ENCODE measurements at regions not wholly inside any gene's neighbourhood (a gene's known extent, or its start where the extent isn't known, plus 50 kb on each side); places are given as distances from the start of the nearest gene placed in this dataset.

DNA sequence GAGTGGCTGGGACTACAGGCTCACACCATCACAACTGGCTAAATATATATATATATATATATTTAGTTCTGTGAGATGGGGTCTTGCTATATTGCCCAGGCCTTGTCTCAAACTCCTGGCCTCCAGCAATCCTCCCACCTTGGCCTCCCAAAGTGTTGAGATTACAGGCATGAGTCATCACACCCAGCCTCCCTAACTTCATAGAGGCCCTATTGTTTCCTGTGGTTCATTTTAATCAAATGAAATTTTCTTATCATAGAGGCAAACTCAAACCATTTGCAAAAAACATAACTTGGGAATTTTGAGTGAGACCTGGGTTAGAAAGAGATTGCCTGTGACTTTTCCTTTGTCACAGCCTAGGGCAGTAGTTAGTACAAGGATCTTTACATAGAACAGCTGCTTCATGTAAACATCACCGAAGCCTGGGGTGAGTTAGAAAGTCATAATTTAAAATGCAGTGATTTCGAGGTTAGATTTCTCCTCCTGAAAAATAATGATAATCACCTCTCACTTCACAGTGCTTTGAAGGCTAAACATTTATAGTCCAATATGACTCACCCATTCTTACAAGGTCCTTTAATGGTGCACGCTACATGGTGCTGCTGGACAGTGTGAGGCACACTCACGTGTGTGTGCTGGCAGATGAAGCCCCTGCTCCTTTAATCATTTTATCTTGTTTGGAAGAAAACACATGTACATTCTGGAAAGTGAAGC is 188.9 kb downstream of the RHOU start:
- H3K27me3 Mint-ChIP-seq (ENCODE audit: insufficient read depth, low read depth, poor library complexity), result peaks cover 8% of the 10 kb centered on the region
- no peak overlapping the region for H3K27ac ChIP-seq (ENCODE audit: low read depth)
- no peak overlapping the region for H2AFZ ChIP-seq
- H3K27ac Mint-ChIP-seq, result no peak overlapping the region
- no peaks in the 10 kb centered on the region for H3F3A ChIP-seq (replicated peaks; ENCODE audit: low read depth)
- peaks cover 14% of the 10 kb centered on the region; the same call in 2 of the 3 replicates for H3K9me3 Mint-ChIP-seq
- no peak for ATAC-seq
- H4K20me1 ChIP-seq (replicated peaks; ENCODE audit: insufficient read depth), result no peaks in the 10 kb centered on the region
- no peak overlapping the region for H3K4me3 Mint-ChIP-seq
- no peaks in the 10 kb centered on the region for H3K27me3 ChIP-seq (ENCODE audit: insufficient read depth)
- no peak overlapping the region for H3K4me3 ChIP-seq
- H3K4me1 ChIP-seq (ENCODE audit: insufficient read depth), result no peaks in the 10 kb centered on the region
- DNase-seq (ENCODE audit: low spot score), result no peak
- no peaks in the 10 kb centered on the region for H3K79me2 ChIP-seq (replicated peaks; ENCODE audit: insufficient read depth)
- H3K36me3 Mint-ChIP-seq (ENCODE audit: low read depth), result peaks cover 4% of the 10 kb centered on the region; the same call in 2 of the 3 replicates
- no peaks in the 10 kb centered on the region for H3K36me3 ChIP-seq (ENCODE audit: insufficient read depth)
- H3K4me1 Mint-ChIP-seq, result peaks cover 13% of the 10 kb centered on the region
- TF ChIP-seq ZNF114 (CRISPR knock-in tag; IDR thresholded peaks at IDR 0.05), result no peak
- TF ChIP-seq NANOG (IDR thresholded peaks at IDR 0.05; ENCODE audit: borderline replicate concordance), result no peak
- no peak for TF ChIP-seq STAT1 (IDR thresholded peaks at IDR 0.05; ENCODE audit: unreplicated experiment)
- TF ChIP-seq, protein P1, sequence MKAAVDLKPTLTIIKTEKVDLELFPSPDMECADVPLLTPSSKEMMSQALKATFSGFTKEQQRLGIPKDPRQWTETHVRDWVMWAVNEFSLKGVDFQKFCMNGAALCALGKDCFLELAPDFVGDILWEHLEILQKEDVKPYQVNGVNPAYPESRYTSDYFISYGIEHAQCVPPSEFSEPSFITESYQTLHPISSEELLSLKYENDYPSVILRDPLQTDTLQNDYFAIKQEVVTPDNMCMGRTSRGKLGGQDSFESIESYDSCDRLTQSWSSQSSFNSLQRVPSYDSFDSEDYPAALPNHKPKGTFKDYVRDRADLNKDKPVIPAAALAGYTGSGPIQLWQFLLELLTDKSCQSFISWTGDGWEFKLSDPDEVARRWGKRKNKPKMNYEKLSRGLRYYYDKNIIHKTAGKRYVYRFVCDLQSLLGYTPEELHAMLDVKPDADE (IDR thresholded peaks at IDR 0.05), result no peak
- no peak for TF ChIP-seq ZNF331 (CRISPR knock-in tag; IDR thresholded peaks at IDR 0.05; ENCODE audit: low read depth)
- TF ChIP-seq, protein P2, sequence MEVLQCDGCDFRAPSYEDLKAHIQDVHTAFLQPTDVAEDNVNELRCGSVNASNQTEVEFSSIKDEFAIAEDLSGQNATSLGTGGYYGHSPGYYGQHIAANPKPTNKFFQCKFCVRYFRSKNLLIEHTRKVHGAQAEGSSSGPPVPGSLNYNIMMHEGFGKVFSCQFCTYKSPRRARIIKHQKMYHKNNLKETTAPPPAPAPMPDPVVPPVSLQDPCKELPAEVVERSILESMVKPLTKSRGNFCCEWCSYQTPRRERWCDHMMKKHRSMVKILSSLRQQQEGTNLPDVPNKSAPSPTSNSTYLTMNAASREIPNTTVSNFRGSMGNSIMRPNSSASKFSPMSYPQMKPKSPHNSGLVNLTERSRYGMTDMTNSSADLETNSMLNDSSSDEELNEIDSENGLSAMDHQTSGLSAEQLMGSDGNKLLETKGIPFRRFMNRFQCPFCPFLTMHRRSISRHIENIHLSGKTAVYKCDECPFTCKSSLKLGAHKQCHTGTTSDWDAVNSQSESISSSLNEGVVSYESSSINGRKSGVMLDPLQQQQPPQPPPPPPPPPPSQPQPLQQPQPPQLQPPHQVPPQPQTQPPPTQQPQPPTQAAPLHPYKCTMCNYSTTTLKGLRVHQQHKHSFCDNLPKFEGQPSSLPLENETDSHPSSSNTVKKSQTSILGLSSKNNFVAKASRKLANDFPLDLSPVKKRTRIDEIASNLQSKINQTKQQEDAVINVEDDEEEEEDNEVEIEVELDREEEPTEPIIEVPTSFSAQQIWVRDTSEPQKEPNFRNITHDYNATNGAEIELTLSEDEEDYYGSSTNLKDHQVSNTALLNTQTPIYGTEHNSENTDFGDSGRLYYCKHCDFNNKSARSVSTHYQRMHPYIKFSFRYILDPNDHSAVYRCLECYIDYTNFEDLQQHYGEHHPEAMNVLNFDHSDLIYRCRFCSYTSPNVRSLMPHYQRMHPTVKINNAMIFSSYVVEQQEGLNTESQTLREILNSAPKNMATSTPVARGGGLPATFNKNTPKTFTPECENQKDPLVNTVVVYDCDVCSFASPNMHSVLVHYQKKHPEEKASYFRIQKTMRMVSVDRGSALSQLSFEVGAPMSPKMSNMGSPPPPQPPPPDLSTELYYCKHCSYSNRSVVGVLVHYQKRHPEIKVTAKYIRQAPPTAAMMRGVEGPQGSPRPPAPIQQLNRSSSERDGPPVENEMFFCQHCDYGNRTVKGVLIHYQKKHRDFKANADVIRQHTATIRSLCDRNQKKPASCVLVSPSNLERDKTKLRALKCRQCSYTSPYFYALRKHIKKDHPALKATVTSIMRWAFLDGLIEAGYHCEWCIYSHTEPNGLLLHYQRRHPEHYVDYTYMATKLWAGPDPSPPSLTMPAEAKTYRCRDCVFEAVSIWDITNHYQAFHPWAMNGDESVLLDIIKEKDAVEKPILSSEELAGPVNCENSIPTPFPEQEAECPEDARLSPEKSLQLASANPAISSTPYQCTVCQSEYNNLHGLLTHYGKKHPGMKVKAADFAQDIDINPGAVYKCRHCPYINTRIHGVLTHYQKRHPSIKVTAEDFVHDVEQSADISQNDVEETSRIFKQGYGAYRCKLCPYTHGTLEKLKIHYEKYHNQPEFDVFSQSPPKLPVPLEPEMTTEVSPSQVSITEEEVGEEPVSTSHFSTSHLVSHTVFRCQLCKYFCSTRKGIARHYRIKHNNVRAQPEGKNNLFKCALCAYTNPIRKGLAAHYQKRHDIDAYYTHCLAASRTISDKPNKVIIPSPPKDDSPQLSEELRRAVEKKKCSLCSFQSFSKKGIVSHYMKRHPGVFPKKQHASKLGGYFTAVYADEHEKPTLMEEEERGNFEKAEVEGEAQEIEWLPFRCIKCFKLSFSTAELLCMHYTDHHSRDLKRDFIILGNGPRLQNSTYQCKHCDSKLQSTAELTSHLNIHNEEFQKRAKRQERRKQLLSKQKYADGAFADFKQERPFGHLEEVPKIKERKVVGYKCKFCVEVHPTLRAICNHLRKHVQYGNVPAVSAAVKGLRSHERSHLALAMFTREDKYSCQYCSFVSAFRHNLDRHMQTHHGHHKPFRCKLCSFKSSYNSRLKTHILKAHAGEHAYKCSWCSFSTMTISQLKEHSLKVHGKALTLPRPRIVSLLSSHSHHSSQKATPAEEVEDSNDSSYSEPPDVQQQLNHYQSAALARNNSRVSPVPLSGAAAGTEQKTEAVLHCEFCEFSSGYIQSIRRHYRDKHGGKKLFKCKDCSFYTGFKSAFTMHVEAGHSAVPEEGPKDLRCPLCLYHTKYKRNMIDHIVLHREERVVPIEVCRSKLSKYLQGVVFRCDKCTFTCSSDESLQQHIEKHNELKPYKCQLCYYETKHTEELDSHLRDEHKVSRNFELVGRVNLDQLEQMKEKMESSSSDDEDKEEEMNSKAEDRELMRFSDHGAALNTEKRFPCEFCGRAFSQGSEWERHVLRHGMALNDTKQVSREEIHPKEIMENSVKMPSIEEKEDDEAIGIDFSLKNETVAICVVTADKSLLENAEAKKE (CRISPR knock-in tag; IDR thresholded peaks at IDR 0.05), result no peak
- TF ChIP-seq EZH2phosphoT487 (IDR thresholded peaks at IDR 0.05; ENCODE audit: unreplicated experiment), result no peak
- TF ChIP-seq JUNB (IDR thresholded peaks at IDR 0.05; ENCODE audit: unreplicated experiment), result no peak
- TF ChIP-seq CREB1 (CRISPR knock-in tag; IDR thresholded peaks at IDR 0.05; ENCODE audit: low read depth), result no peak
- TF ChIP-seq, protein P3, sequence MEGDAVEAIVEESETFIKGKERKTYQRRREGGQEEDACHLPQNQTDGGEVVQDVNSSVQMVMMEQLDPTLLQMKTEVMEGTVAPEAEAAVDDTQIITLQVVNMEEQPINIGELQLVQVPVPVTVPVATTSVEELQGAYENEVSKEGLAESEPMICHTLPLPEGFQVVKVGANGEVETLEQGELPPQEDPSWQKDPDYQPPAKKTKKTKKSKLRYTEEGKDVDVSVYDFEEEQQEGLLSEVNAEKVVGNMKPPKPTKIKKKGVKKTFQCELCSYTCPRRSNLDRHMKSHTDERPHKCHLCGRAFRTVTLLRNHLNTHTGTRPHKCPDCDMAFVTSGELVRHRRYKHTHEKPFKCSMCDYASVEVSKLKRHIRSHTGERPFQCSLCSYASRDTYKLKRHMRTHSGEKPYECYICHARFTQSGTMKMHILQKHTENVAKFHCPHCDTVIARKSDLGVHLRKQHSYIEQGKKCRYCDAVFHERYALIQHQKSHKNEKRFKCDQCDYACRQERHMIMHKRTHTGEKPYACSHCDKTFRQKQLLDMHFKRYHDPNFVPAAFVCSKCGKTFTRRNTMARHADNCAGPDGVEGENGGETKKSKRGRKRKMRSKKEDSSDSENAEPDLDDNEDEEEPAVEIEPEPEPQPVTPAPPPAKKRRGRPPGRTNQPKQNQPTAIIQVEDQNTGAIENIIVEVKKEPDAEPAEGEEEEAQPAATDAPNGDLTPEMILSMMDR (conservative IDR thresholded peaks at IDR 0.05; ENCODE audit: low read depth in 2 of 2), result no peak
- no peak for TF ChIP-seq EZH2 (IDR thresholded peaks at IDR 0.05; ENCODE audit: low read depth, unreplicated experiment)
- TF ChIP-seq, protein P4, sequence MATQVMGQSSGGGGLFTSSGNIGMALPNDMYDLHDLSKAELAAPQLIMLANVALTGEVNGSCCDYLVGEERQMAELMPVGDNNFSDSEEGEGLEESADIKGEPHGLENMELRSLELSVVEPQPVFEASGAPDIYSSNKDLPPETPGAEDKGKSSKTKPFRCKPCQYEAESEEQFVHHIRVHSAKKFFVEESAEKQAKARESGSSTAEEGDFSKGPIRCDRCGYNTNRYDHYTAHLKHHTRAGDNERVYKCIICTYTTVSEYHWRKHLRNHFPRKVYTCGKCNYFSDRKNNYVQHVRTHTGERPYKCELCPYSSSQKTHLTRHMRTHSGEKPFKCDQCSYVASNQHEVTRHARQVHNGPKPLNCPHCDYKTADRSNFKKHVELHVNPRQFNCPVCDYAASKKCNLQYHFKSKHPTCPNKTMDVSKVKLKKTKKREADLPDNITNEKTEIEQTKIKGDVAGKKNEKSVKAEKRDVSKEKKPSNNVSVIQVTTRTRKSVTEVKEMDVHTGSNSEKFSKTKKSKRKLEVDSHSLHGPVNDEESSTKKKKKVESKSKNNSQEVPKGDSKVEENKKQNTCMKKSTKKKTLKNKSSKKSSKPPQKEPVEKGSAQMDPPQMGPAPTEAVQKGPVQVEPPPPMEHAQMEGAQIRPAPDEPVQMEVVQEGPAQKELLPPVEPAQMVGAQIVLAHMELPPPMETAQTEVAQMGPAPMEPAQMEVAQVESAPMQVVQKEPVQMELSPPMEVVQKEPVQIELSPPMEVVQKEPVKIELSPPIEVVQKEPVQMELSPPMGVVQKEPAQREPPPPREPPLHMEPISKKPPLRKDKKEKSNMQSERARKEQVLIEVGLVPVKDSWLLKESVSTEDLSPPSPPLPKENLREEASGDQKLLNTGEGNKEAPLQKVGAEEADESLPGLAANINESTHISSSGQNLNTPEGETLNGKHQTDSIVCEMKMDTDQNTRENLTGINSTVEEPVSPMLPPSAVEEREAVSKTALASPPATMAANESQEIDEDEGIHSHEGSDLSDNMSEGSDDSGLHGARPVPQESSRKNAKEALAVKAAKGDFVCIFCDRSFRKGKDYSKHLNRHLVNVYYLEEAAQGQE (IDR thresholded peaks at IDR 0.05; ENCODE audit: unreplicated experiment), result no peak
- no peak for TF ChIP-seq POLR2AphosphoS5 (IDR thresholded peaks at IDR 0.05; ENCODE audit: low read depth)
- no peaks in the 10 kb centered on the region for H3K9me2 ChIP-seq (ENCODE audit: insufficient read depth)
- no peak overlapping the region for H3K4me2 ChIP-seq

All from GM23338 (cell line).